ENCODE measurements at regions not wholly inside any gene's neighbourhood (a gene's known extent, or its start where the extent isn't known, plus 50 kb on each side); places are given as distances from the start of the nearest gene placed in this dataset.

GRCh38 chr9:3127564-3127963 lies 283.7 kb upstream of the PUM3 start:
- ChIA-PET POLR2A (no interaction called here), CTCF (no interaction called here)
- H3K27ac Mint-ChIP-seq: no peak overlapping the region
- ATAC-seq (no peak), DNase-seq (ENCODE audit: low spot score) (no peak)
- no peaks in the 10 kb centered on the region for H3K27me3 Mint-ChIP-seq (ENCODE audit: low read depth)
- no peaks in the 10 kb centered on the region for H3K9me3 Mint-ChIP-seq
- TF ChIP-seq CREB1 (CRISPR knock-in tag; IDR thresholded peaks at IDR 0.05) (no peak), ATF6 (CRISPR knock-in tag; IDR thresholded peaks at IDR 0.05) (no peak), NR1H2 (CRISPR knock-in tag; IDR thresholded peaks at IDR 0.05) (no peak), CDX4 (CRISPR knock-in tag; IDR thresholded peaks at IDR 0.05; ENCODE audit: borderline replicate concordance) (no peak), FOXK1 (CRISPR knock-in tag; IDR thresholded peaks at IDR 0.05) (no peak), HMGXB4 (CRISPR knock-in tag; IDR thresholded peaks at IDR 0.05) (no peak), ETV6 (CRISPR knock-in tag; IDR thresholded peaks at IDR 0.05) (no peak), ZNF232 (CRISPR knock-in tag; IDR thresholded peaks at IDR 0.05) (no peak), MAX (CRISPR knock-in tag; IDR thresholded peaks at IDR 0.05) (no peak), ZBTB21 (CRISPR knock-in tag; IDR thresholded peaks at IDR 0.05; ENCODE audit: borderline replicate concordance) (no peak), ZNF416 (CRISPR knock-in tag; IDR thresholded peaks at IDR 0.05) (no peak), ZBTB43 (CRISPR knock-in tag; IDR thresholded peaks at IDR 0.05) (no peak), IRF2 (CRISPR knock-in tag; IDR thresholded peaks at IDR 0.05; ENCODE audit: borderline replicate concordance, low read depth) (no peak), JUN (CRISPR knock-in tag; IDR thresholded peaks at IDR 0.05) (no peak), NFE2L1 (CRISPR knock-in tag; IDR thresholded peaks at IDR 0.05) (no peak), ZNF138 (CRISPR knock-in tag; conservative IDR thresholded peaks at IDR 0.05) (no peak)
- TF ChIP-seq, protein P1, sequence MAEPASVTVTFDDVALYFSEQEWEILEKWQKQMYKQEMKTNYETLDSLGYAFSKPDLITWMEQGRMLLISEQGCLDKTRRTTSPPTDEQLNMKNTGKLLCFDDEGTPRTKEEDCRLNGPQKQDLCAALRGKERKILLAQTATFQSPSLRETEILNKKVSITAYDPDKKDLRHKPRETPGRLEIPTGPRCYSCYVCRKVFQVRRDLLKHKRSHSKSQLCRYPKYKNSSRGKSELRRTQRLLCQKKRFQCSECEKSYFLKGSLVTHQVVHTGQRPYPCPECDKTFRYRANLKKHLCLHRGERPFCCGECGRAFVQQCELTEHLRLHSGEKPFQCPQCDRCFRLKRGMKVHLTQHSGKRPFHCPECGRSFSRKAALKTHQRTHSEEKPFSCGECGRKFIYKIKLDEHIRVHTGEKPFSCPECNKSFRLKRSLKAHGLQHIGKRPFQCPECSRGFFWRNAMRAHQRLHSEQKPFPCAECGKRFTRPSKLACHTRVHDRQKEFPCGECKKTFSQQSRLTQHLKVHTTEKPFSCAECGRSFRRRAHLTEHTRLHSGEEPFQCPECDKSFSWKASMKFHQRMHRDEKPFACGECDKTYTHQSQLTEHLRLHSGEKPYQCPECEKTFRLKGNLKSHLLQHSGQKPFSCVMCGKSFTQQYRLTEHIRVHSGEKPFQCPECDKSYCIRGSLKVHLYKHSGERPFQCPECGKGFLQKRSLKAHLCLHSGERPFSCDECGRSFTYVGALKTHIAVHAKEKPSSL (CRISPR knock-in tag; conservative IDR thresholded peaks at IDR 0.05): no peak
- TF ChIP-seq, protein P2, sequence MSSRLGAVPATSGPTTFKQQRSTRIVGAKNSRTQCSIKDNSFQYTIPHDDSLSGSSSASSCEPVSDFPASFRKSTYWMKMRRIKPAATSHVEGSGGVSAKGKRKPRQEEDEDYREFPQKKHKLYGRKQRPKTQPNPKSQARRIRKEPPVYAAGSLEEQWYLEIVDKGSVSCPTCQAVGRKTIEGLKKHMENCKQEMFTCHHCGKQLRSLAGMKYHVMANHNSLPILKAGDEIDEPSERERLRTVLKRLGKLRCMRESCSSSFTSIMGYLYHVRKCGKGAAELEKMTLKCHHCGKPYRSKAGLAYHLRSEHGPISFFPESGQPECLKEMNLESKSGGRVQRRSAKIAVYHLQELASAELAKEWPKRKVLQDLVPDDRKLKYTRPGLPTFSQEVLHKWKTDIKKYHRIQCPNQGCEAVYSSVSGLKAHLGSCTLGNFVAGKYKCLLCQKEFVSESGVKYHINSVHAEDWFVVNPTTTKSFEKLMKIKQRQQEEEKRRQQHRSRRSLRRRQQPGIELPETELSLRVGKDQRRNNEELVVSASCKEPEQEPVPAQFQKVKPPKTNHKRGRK (CRISPR knock-in tag; IDR thresholded peaks at IDR 0.05; ENCODE audit: borderline replicate concordance): no peak
- TF ChIP-seq, protein P3, sequence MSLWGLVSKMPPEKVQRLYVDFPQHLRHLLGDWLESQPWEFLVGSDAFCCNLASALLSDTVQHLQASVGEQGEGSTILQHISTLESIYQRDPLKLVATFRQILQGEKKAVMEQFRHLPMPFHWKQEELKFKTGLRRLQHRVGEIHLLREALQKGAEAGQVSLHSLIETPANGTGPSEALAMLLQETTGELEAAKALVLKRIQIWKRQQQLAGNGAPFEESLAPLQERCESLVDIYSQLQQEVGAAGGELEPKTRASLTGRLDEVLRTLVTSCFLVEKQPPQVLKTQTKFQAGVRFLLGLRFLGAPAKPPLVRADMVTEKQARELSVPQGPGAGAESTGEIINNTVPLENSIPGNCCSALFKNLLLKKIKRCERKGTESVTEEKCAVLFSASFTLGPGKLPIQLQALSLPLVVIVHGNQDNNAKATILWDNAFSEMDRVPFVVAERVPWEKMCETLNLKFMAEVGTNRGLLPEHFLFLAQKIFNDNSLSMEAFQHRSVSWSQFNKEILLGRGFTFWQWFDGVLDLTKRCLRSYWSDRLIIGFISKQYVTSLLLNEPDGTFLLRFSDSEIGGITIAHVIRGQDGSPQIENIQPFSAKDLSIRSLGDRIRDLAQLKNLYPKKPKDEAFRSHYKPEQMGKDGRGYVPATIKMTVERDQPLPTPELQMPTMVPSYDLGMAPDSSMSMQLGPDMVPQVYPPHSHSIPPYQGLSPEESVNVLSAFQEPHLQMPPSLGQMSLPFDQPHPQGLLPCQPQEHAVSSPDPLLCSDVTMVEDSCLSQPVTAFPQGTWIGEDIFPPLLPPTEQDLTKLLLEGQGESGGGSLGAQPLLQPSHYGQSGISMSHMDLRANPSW (CRISPR knock-in tag; conservative IDR thresholded peaks at IDR 0.05; ENCODE audit: low read depth): no peak
- H3K4me3 Mint-ChIP-seq: no peak overlapping the region
- H3K36me3 Mint-ChIP-seq: no peaks in the 10 kb centered on the region
- H3K4me1 Mint-ChIP-seq: peaks cover 9% of the 10 kb centered on the region

All from WTC11 (cell line).